A172 (cell line): ENCODE measurements at regions not wholly inside any gene's neighbourhood (a gene's known extent, or its start where the extent isn't known, plus 50 kb on each side); places are given as distances from the start of the nearest gene placed in this dataset.
"Not testable (repeated sequence)": the region's sequence is repeated elsewhere in the genome, so short reads cannot be mapped to it uniquely, and the experiment has no call there.

Experiments used
- DNase-seq: peaks from one replicate; pipeline ENCODE4 v3.0.0-alpha.2; 2015; ENCODE audit warnings: low spot score

GRCh38 chr1:73854527-73854926, 343.4 kb downstream of the LRRIQ3 start:
- no peak for DNase-seq

- DNase-seq: no peak
These were observed 355.5 kb downstream of the LRRIQ3 start for GRCh38 chr1:73842436-73842835.

GRCh38 chr1:73839922-73840321, 358.1 kb downstream of the LRRIQ3 start:
- DNase-seq: no peak

- no peak for DNase-seq
These were observed 365.4 kb downstream of the LRRIQ3 start for GRCh38 chr1:73832276-73833181.

- DNase-seq: not testable (repeated sequence)
These were observed 370.7 kb downstream of the LRRIQ3 start for GRCh38 chr1:73827283-73827682.

GRCh38 chr1:73824065-73824464, 373.9 kb downstream of the LRRIQ3 start:
- DNase-seq: no peak

GRCh38 chr1:73821520-73821919, 376.5 kb downstream of the LRRIQ3 start:
- DNase-seq: no peak

GRCh38 chr1:73820843-73821242, 377.1 kb downstream of the LRRIQ3 start:
- no peak for DNase-seq

- no peak for DNase-seq
These were observed 384.3 kb downstream of the LRRIQ3 start for GRCh38 chr1:73813716-73814115.

- DNase-seq: no peak
These were observed 384.7 kb downstream of the LRRIQ3 start for GRCh38 chr1:73813236-73813635.

- DNase-seq: no peak
These were observed 386.2 kb downstream of the LRRIQ3 start for GRCh38 chr1:73811798-73812197.

- DNase-seq: no peak
These were observed 393.0 kb downstream of the LRRIQ3 start for GRCh38 chr1:73804935-73805334.

- DNase-seq: no peak
These were observed 394.6 kb downstream of the LRRIQ3 start for GRCh38 chr1:73803380-73803779.

- no peak for DNase-seq
These were observed 396.0 kb downstream of the LRRIQ3 start for GRCh38 chr1:73801912-73802429.

GRCh38 chr1:73800376-73800775, 397.6 kb downstream of the LRRIQ3 start:
- peak; percentile 16 for DNase-seq

GRCh38 chr1:73789965-73790364, 408.0 kb downstream of the LRRIQ3 start:
- DNase-seq: no peak

- no peak for DNase-seq
These were observed 413.9 kb downstream of the LRRIQ3 start for GRCh38 chr1:73784026-73784425.

GRCh38 chr1:73783352-73783751, 414.6 kb downstream of the LRRIQ3 start:
- no peak for DNase-seq

GRCh38 chr1:73782901-73783300, 415.1 kb downstream of the LRRIQ3 start:
- DNase-seq: no peak

- peak; percentile 5 for DNase-seq
These were observed 416.7 kb downstream of the LRRIQ3 start for GRCh38 chr1:73781251-73781650.

GRCh38 chr1:73778471-73778870, 419.5 kb downstream of the LRRIQ3 start:
- no peak for DNase-seq

GRCh38 chr1:73775896-73776295, 422.1 kb downstream of the LRRIQ3 start:
- no peak for DNase-seq

GRCh38 chr1:73772941-73773340, 425.0 kb downstream of the LRRIQ3 start:
- DNase-seq: no peak
